Limb (tissue), 2 donors: ENCODE measurements at regions not wholly inside any gene's neighbourhood (a gene's known extent, or its start where the extent isn't known, plus 50 kb on each side); places are given as distances from the start of the nearest gene placed in this dataset.
"Not testable (repeated sequence)": the region's sequence is repeated elsewhere in the genome, so short reads cannot be mapped to it uniquely, and the experiment has no call there.

Experiments
- DNase-seq, 2 donors: peaks; one replicate each; pipeline ENCODE4 v3.0.0-alpha.2; 2016; ENCODE audit errors: extremely low spot score in 2 of 2

DNA sequence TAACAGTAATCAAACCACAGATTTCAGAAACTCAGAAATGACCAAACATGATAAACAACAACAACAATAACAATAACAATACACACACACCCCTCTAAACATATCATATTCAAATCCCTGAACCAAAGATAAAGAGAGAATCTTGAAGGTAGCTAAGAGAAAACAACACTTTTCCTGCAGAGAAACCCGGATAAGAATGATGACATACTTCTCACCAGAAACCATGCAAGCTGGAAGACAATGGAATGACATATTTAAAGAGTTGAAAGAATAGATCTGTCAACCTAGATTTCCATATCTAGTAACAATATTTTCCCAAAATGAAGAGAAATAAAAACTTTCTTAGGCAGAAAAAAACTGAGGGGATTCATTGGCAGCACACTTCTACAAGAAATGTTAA, 138.1 kb downstream of the LIG4 start:
- DNase-seq: no peak

DNA sequence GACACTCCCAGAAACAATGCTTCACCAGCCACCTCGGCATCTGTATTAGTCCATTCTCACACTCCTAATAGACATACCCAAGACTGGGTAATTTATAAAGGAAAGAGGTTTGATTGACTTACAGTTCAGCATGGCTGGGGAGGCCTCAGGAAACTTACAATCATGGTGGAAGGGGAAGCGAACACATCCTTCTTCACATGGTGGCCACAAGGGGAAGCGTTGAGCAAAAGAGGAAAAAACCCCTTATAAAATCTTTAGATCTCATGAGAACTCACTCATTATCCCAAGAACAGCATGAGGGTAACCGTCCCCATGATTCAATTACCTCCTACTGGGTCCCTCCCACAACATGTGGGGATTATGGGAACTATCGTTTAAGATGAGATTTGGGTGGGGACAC, 140.9 kb downstream of the LIG4 start:
- DNase-seq: not testable (repeated sequence)

DNA sequence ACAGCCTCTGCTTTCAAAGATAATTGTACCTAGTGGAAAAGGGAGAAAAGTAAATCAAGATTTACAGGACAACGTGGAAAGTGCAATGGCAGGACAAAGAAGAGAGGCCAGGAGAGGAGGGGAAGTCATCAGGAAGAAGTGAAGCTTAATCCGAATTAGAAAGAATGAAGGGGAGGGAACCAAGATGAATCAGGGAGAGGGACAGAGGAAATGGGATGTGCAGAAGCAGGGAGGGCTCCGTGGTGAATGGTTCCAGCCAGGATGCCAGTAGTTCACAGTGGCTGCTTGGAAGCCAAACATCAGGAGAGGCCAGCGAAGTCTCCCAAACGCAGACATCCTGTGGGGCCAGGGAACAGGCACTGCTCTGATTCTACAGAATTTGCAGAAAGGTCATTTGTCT, 144.4 kb downstream of the LIG4 start:
- no peak for DNase-seq

DNA sequence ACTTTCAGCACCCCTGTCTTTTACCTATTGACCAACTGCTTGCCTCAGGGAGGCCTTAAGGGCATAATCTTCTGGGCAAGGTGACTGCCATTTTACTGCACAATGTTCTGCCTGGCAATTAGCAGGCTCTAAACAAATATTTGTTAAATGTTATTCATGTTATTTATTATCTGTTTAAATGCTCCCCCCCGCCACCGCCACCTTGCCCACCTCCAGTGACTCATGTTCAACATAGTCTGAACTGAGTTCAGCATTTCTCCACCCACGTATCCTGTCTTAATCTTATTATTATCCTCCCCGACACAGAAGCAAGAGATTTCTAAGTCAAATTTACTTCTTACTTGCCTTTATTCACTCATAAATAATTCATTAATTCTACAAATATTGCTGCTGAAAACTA, 144.8 kb downstream of the LIG4 start:
- DNase-seq: no peak

DNA sequence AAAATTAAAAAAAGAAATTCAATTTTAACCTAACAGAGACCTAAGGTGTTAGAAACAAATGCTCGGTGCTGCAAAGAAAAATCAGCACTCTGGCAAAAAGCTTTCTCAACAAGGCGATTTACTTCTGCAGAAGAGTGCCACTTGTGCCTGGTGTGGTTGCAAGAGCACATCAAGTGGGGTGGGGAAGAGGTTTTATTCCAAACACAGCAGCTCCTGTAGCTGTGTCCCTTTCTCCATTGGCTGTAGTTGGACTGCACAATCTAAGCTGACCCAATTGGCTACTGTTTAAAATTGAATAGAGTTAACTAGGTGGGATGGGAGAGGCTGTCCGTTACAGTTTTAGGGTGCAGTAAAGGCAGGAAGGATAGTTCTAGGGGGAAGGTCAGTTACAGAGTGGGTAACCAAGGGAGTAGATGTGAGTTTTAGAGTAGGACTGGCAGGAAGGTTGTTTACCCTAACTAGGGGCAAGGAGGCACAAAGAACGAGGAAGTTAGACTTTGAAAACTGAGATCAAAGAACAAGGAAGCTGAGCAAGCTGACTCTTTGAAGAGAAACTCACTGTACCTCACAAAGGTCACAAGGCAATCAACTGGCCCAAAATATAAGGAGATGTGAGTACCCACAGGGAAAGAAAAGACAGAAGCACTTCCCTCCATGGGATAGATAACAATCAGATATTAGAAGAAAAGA, 145.7 kb downstream of the LIG4 start:
- DNase-seq: no peak

DNA sequence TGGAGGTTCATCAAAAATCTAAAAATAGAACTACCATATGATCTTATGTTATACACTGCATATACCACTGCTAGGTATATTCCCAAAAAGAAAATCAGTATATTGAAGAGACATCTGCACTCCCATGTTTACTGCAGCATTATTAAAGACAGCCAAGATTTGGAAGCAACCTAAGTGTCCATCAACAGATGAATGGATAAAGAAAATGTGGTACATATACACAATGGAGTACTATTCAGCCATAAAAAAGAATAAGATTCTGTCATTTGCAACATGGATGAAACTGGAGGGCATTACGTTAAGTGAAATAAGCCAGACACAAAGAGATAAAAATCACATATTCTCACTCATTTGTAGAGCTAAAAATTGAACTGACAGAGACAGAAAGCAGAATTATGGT, 151.0 kb downstream of the LIG4 start:
- not testable (repeated sequence) for DNase-seq

DNA sequence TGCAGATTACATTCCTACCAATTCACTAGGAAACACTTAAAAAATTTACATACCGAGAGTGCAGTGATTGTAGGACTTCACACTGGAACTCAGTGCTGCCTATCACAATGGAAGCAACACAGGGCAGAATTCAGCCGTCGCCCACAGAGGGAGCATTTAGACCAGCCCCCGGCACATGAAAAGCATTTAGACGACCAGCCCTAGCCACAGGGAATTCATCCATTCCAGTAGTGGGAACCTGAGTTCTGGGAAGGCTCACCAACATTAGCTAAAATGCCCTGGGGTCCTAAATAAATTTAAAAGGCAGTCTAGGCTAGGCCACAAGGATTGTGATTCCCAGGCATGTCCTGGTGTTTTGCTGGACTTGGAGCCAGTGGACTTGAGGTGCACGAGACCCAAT, 155.2 kb downstream of the LIG4 start:
- no peak for DNase-seq

DNA sequence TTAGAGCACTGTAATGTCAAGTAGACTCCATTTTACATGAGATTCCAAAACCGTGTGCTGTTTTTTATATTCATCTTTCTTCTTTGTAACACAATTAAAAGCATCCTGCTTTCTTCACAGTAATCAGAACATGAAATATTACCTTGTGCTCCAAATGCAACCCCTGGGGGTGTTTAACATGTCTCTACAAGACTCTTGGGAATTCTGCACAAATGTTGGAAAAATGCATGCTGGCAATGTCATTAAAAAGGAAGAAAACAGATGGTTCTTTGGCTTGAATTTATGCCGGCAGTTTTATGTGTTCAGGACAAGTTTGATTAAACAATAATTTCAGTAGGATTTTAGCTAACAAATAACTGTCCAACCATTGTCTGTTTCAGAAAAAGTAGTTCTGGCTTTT, 159.1 kb downstream of the LIG4 start:
- peak in 1 of 2 donors; percentile 1 for DNase-seq

DNA sequence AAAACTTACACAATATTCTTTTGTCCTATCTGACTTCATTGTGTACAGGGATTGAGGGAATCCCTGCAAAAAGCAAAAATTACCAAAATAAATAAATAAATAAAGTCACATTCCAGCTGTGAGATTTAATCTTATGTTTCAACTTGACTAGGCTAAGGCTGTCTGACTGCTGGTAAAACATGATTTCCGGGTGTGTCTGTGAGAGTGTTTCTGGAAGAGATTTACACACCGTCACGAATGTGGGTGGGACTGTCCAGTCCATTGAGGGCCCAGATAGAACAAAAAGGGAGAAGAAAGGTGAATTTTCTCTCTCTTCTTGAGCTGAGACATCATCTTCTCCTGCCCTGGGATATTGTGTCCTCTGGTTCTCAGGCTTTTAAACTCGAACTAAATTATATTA, 166.1 kb downstream of the LIG4 start:
- no peak for DNase-seq

DNA sequence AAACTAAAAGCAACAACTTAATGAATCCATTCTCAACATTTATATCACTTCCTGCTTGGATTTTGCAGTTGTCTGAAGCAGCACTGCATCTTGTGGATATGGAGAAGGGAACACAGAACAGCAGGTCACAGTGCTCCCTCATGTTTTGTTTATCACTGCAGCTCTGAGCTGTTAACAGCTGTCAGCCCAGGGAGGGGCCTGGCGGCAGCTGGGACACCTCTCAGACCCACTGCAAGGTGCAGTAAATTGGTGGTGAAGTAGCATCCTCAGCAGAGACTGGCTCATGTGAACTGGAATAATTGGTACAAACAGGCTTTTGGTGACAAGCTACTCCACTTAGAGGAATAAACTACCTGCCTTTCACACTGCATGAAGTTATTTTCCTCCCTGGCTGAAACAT, 170.4 kb downstream of the LIG4 start:
- no peak for DNase-seq

DNA sequence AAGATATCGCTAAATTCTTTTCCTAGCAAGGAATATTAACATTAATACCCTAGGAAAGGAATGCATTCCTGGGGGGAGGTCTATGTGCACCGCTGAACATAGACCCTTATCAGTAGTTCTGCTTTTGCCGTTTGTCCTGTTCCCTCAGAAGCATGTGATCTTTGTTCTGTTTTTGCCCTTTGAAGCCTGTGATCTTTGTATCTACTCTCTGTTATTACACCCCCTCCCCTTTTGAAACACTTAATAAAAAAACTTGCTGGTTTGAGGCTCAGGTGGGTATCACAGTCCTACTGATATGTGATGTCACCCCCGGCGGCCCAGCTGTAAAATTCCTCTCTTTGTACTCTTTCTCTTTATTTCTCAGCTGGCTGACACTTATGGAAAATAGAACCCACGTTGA, 172.5 kb downstream of the LIG4 start:
- not testable (repeated sequence) for DNase-seq

DNA sequence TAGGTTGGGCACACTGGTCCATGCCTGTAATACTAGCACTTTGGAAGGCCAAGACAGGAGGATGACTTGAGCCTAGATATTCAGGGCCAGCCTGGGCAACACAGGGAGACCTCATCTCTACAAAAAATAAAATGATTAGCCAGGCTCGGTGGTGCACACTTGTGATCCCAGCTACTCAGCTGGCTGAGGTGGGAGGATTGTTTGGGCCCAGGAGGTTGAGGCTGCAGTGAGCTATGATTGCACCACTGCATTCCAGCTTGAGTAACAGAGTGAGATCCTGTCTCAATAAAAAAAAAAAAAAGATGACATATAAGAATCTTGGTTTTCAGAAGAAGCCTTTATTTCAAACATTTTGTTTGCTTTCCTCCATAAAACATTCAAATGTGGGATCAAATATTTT, 178.0 kb downstream of the LIG4 start:
- no peak for DNase-seq

DNA sequence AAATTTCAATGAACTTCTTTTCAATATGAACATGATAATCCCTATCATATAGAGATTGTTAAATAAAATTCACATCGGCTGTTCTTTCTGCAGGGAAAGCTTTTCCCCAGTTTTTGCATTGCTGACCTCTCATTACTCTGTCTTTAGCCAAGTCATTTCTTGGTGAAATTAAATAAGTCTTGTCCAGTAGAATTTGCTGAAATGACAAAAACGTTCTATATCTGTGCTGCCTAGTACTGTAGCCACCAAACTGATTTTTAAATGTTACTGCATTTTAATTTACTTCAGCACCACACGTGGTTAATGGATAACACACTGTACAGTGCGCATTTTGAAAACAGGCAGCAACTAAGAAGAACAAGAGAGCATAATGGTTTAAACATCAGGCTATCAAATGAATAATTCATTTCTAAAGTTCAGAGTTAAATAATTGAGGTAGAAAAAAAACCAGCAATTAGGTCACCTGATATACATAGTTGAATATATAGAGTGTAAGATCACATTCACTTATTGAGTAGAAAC, 178.9 kb downstream of the LIG4 start:
- DNase-seq: no peak

DNA sequence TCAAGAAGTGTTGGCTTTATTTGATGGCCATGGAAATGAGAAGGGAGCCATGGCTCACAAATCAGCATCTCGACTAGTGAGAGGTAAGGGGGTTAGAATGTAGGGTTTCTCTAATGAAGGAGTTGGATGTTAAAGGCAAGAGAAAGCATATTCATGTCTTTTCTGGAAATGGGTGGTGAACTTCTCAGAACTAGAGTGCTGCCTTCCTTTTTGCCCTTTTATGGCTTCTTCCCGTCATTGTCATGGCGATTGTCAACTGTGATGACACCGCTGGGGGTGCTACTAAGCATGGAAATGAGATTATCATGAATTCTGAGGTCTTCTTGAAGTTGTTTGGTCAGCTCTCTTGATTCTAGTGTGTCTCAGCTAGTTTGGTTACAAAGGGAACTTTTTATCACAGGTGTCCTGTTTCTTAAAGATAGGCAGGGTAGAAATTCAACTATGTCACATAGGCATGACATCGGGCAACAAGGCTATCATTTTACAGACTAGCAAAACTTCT, 180.4 kb downstream of the LIG4 start:
- DNase-seq: no peak

DNA sequence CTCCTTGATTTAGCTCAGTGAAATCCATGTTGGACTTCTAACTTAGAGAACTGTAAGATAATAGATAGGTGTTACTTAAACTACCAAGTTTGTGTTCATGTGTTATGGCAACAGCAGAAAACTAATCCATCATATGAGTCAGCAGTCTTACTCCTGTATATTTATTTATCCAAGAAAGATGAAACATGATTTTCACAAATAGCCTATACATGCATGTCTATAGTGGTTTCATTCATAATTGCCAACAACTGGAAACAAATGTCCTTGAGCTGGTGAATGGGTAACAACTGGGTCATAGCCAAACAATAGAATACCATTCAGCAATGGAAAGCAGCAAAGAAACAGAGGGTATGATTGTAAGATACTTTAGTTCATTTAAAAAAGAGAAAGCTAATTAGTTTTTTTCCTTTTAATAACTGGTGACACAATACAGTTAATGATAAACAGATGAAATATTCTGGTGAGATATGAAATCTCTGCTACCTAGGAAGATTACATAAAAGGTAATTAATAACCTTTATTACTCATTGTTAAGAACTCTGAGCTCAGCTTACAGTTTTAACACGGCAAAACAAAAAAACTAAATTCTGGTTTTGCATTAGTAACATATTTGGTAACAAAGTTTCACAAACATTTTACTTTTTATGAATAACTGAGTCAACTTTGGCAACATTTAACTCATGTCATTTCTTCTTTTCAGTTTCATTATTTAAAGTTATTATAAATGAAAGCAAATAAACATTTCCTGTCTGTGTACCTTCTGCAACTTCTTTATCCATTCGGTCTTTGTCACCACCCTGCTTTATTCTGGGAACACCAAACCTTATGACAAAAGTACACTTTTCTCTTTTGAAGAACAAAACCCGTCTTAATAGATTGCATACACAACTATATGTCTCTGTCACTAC, 181.3 kb downstream of the LIG4 start:
- DNase-seq: no peak

DNA sequence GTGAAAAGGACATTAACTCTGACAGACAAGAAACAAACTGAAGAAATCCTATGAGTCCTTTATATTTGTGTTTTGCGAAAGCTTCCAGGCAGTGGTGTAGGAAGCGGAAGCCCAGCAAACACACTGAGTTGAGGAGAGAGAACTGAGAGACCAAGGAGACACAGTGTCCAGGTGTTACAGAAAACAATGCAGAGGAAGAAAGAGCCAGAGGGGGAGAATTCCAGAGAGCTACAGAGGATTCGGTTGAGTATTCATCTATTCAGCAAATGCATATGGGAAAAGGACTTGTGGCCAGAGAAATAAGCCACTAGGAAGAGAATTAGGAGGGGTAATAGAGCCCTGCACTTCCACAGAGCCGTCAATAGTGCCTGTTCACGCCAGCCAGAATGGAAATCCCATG, 183.5 kb downstream of the LIG4 start:
- DNase-seq: no peak

DNA sequence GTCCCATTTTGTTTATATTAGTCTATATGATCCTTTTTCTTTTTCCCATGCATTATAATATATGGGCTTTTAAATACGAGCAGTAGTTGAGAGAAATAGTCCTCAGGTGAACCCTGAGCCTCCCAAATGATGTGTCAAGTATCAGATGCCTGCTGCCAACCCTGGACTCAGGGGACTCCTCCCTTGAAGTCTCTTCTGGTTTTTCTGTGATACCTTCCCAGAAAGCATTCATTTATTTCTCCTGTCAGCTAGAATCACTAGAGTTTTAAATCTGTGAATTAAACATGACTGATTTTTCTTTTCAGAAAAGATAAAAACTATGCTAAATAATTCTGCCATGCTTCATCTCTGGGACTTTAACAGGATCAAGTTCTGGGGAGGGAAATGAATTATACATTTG, 184.6 kb downstream of the LIG4 start:
- no peak for DNase-seq

DNA sequence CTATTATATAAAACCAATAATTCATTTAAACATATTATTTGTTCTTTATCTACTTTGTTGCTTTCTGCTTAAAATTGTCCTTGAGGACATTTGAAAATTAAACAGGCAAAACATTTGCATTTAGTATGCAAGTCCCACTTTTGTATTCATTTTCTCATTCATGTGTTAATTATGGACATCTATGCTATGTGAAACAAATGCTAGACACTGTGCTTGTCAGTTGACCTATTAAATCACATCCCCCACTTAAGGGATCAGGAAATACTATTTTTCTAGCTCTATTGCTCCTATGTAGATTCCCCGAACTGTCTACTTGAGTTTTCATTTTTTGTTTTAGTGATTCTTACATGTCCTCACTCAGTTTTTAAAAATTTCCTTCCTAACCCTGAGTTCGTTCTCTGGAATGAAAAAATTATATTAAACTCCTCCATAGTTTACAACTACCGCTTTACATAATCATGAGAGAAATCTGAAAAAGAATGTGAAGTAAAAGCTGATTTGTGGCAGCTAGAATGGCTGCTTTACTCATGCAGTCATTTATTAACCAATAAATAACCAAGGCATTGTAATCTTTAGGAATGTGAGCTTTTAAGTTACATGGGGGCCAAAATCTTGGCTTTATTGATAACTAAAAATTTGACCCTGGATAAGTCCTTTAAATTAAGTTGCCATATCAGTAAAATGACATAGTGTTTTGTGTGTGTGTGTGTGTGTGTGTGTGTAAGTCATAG, 188.5 kb downstream of the LIG4 start:
- no peak for DNase-seq

DNA sequence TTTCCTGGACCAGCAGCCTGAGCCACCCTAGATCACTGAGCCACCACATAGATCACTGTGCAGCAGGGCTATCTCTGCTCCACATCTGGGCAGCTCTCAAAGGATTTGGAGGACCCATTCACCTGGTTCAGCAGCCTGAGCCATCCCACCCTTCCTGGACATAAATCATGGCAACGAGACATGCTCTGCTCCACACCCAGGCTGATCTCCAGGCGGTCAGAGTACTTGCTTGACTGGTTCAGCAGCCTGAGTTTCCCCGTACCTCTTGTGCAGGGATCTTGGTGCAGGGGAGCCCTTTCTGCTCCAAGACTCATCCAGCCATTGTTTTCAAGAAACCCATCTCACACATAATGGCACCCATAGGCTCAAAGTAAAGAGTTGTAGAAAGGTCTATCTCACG, 195.3 kb downstream of the LIG4 start:
- DNase-seq: no peak

DNA sequence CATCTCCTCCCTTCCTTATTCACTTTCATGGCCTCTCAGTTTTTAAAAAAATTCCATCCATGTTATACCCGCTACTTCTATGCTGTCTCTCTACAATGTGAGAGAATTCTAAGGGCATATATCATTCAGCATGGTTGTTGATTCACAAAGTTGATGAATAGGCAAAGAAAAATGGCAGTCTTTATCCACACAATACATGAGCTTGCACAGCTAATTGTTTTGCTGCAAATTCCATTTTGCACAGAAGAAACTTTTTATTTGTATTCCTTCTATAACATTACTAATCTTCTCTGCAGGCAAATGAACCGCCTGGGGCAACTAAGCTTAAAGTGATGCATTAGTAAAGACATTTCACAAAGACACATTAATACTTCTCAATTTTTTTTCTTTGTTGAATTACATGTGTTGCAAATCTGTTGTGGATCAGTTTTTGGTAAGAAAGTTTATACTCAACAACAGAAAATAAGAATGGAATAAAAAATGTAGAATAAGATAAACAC, 196.9 kb downstream of the LIG4 start:
- DNase-seq: no peak

DNA sequence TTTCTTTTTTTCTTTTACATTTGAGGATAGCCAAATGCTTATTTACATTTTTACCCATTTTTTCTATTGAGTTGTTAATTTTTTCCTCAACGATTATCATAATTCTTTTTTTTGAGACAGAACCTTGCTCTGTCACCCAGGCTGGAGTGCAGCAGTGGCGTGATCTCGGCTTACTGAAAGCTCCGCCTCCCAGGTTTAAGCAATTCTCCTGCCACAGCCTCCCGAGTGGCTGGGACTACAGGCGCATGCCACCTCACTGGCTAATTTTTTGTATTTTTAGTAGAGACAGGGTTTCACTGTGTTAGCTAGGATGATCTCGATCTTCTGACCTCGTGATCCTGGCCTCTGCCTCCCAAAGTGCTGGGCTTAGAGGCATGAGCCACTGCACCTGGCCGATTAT, 208.7 kb downstream of the LIG4 start:
- DNase-seq: no peak

DNA sequence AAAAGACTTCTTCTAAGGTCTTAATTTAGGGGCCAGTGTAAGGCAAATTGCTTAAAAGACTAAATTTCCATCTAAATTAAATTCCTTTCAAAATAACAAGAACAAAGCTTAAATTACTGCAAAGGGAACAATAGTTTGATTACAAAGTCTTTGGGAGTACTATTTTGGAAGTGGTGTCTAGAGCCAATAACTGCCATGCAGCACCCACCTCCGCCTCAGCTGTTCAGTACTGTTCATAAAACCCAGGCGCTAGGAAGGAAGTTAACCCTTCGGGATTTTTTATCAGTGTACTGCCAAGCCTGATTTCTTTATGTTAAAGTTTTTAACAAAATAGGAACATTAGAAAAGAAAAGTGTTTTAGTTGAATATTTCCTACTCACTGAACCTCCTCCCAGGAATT, 210.1 kb downstream of the LIG4 start:
- DNase-seq: no peak
